ENCODE measurements at regions not wholly inside any gene's neighbourhood (a gene's known extent, or its start where the extent isn't known, plus 50 kb on each side); places are given as distances from the start of the nearest gene placed in this dataset.

DNA sequence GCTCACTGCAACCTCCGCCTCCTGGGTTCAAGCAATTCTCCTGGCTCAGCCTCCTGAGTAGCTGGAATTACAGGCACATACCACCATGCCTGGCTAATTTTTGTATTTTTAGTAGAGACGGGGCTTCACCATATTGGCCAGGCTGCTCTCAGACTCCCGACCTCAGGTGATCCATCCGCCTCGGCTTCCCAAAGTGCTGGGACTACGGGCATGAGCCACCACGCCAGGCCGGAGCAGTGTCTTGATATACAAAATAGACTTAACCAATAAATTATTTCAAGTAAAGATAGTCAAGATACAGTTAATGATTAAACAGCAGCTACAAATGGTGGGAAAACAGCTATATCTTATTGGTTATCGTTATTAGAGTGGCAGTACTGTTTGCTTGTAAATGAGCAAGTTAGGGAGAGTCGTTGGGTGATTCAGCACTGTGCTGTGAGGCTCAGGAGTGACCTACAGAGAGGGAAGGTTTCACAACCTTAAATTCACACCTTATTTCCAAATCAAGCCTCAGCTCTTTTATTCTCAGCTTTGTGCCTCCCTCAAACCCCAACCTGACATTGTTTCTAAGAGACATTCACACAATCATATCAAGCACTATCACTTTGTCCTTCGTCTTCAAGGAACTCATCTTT is 1128.4 kb upstream of the MAP3K7 start:
- Histone ChIP-seq H3K27me3 (ENCODE audit: control insufficient read depth, extremely low read depth, insufficient read depth, low read length) (no peaks in the 10 kb centered on the region), H3K9ac (ENCODE audit: control insufficient read depth, extremely low read depth, insufficient read depth, low read length) (no peak overlapping the region), H3K79me2 (ENCODE audit: control insufficient read depth, insufficient read depth, low read length) (no peaks in the 10 kb centered on the region), H3K9me1 (ENCODE audit: control insufficient read depth, extremely low read depth, insufficient read depth, low read length) (no peaks in the 10 kb centered on the region), H4K20me1 (ENCODE audit: control insufficient read depth, extremely low read depth, insufficient read depth, low read length) (no peaks in the 10 kb centered on the region), H3K27ac (ENCODE audit: control insufficient read depth, insufficient read depth, low read length) (no peak overlapping the region), H3K4me3 (ENCODE audit: control insufficient read depth in 2 of 3, extremely low read depth in 1 of 3, insufficient read depth in 2 of 3, low read depth in 1 of 3, low read length in 3 of 3) (no peak overlapping the region), H3K36me3 (ENCODE audit: control insufficient read depth in 2 of 2, extremely low read depth in 1 of 2, insufficient read depth in 2 of 2, low read length in 2 of 2) (no peaks in the 10 kb centered on the region), H3K9me3 (ENCODE audit: control insufficient read depth, low read depth, low read length) (no peaks in the 10 kb centered on the region), H2AFZ (ENCODE audit: control insufficient read depth, low read length) (no peak overlapping the region), H3K4me2 (ENCODE audit: control insufficient read depth, extremely low read depth, insufficient read depth, low read depth, low read length) (no peak overlapping the region), H3K4me1 (ENCODE audit: control insufficient read depth, extremely low read depth, insufficient read depth, low read length) (no peaks in the 10 kb centered on the region)
- FAIRE-seq (no peak), DNase-seq (ENCODE audit: low read depth, low spot score) (no peak)
- no peak for TF ChIP-seq EZH2 (IDR thresholded peaks at IDR 0.05; ENCODE audit: low read length)
- TF ChIP-seq, protein P1, sequence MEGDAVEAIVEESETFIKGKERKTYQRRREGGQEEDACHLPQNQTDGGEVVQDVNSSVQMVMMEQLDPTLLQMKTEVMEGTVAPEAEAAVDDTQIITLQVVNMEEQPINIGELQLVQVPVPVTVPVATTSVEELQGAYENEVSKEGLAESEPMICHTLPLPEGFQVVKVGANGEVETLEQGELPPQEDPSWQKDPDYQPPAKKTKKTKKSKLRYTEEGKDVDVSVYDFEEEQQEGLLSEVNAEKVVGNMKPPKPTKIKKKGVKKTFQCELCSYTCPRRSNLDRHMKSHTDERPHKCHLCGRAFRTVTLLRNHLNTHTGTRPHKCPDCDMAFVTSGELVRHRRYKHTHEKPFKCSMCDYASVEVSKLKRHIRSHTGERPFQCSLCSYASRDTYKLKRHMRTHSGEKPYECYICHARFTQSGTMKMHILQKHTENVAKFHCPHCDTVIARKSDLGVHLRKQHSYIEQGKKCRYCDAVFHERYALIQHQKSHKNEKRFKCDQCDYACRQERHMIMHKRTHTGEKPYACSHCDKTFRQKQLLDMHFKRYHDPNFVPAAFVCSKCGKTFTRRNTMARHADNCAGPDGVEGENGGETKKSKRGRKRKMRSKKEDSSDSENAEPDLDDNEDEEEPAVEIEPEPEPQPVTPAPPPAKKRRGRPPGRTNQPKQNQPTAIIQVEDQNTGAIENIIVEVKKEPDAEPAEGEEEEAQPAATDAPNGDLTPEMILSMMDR (optimal IDR thresholded peaks at IDR 0.05 in 1 of 3, IDR thresholded peaks at IDR 0.05 in 1 of 3, conservative IDR thresholded peaks at IDR 0.05 in 1 of 3; ENCODE audit: extremely low read depth in 1 of 3, insufficient read depth in 2 of 3, low read length in 3 of 3), result no peak
- dilution Hi-C loops (cut with MboI; ENCODE audit: extremely low pct_ligation_motif_present, low sequenced_read_pairs), result no loop called here

DNA sequence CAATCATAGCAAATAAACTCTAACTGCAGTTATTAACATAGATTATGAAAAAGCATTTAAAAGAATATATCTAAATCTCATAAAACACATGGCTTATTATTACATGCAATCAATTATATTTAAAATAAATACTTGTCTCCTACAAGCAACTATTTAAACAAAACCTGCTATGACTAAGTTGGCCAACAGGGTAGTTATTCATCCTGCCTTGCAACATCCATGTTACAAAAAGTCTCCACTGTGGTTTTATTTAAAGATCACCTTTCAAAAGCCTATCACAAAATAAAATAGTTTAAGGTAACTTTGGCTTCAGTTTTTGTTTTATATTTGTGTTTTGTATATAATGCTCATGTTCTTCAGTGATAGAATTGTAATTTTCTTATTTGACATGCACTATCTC is 1127.0 kb upstream of the MAP3K7 start:
- no peaks in the 10 kb centered on the region for H3K36me3 ChIP-seq (ENCODE audit: control insufficient read depth in 2 of 2, extremely low read depth in 1 of 2, insufficient read depth in 2 of 2, low read length in 2 of 2)
- no peak overlapping the region for H3K27ac ChIP-seq (ENCODE audit: control insufficient read depth, insufficient read depth, low read length)
- no peaks in the 10 kb centered on the region for H3K27me3 ChIP-seq (ENCODE audit: control insufficient read depth, extremely low read depth, insufficient read depth, low read length)
- H3K4me1 ChIP-seq (ENCODE audit: control insufficient read depth, extremely low read depth, insufficient read depth, low read length), result no peaks in the 10 kb centered on the region
- H3K4me3 ChIP-seq (ENCODE audit: control insufficient read depth in 2 of 3, extremely low read depth in 1 of 3, insufficient read depth in 2 of 3, low read depth in 1 of 3, low read length in 3 of 3), result no peak overlapping the region
- TF ChIP-seq, protein P1 (optimal IDR thresholded peaks at IDR 0.05 in 1 of 3, IDR thresholded peaks at IDR 0.05 in 1 of 3, conservative IDR thresholded peaks at IDR 0.05 in 1 of 3; ENCODE audit: extremely low read depth in 1 of 3, insufficient read depth in 2 of 3, low read length in 3 of 3), result no peak
- TF ChIP-seq EZH2 (IDR thresholded peaks at IDR 0.05; ENCODE audit: low read length), result no peak
- no peak overlapping the region for H3K9ac ChIP-seq (ENCODE audit: control insufficient read depth, extremely low read depth, insufficient read depth, low read length)
- FAIRE-seq (no peak), DNase-seq (ENCODE audit: low read depth, low spot score) (no peak)
- H3K4me2 ChIP-seq (ENCODE audit: control insufficient read depth, extremely low read depth, insufficient read depth, low read depth, low read length), result no peak overlapping the region
- H3K79me2 ChIP-seq (ENCODE audit: control insufficient read depth, insufficient read depth, low read length), result no peaks in the 10 kb centered on the region
- H4K20me1 ChIP-seq (ENCODE audit: control insufficient read depth, extremely low read depth, insufficient read depth, low read length), result no peaks in the 10 kb centered on the region
- dilution Hi-C loops (cut with MboI; ENCODE audit: extremely low pct_ligation_motif_present, low sequenced_read_pairs), result no loop called here
- no peaks in the 10 kb centered on the region for H3K9me3 ChIP-seq (ENCODE audit: control insufficient read depth, low read depth, low read length)
- no peak overlapping the region for H2AFZ ChIP-seq (ENCODE audit: control insufficient read depth, low read length)
- no peaks in the 10 kb centered on the region for H3K9me1 ChIP-seq (ENCODE audit: control insufficient read depth, extremely low read depth, insufficient read depth, low read length)

All from keratinocyte (primary cell).